Heart right ventricle (tissue), 16 donors: ENCODE measurements at regions not wholly inside any gene's neighbourhood (a gene's known extent, or its start where the extent isn't known, plus 50 kb on each side); places are given as distances from the start of the nearest gene placed in this dataset.

ENCODE experiments used
- ATAC-seq, 8 donors: fragments of 200-7000 bp; cut with Tn5 transposase; one replicate each; pipeline ENCODE4 v1.9.1; 2020; ENCODE audit warnings: mild to moderate bottlenecking in 8 of 8, moderate library complexity in 8 of 8, moderate number of reproducible peaks in 1 of 8
- DNase-seq, 2 donors: peaks; one replicate each; pipeline ENCODE4 v3.0.0-alpha.2; 2020
- H3K27ac ChIP-seq, 10 donors: fragments of 200-600 bp; sonication (generic) in 2 of 10; one replicate each; pipeline versions ENCODE4 v1.5.0 to v1.8.0; 2020 to 2022; ENCODE audit warnings: mild to moderate bottlenecking in 3 of 10
- H3K27me3 ChIP-seq, 7 donors: fragments of 200-600 bp; one replicate each; pipeline ENCODE4 v1.8.0; 2021 to 2022; ENCODE audit warnings: mild to moderate bottlenecking in 2 of 7
- H3K36me3 ChIP-seq, 9 donors: fragments of 200-600 bp; sonication (generic) in 1 of 9; one replicate each; pipeline versions ENCODE4 v1.5.0 to v1.8.0; 2020 to 2022; ENCODE audit warnings: mild to moderate bottlenecking in 2 of 9
- H3K4me1 ChIP-seq, 9 donors: fragments of 200-600 bp; sonication (generic) in 1 of 9; one replicate each; pipeline versions ENCODE4 v1.5.0 to v1.8.0; 2020 to 2022; ENCODE audit warnings: mild to moderate bottlenecking in 4 of 9
- H3K4me3 ChIP-seq, 10 donors: fragments of 200-600 bp; sonication (generic) in 2 of 10; one replicate each; pipeline versions ENCODE4 v1.5.0 to v1.8.0; 2020 to 2022; ENCODE audit warnings: mild to moderate bottlenecking in 7 of 10, moderate library complexity in 2 of 10
- H3K9me3 ChIP-seq, 11 donors: fragments of 200-600 bp in 10 of 11; sonication (generic) in 2 of 11; one replicate each; pipeline versions ENCODE4 v1.5.0 to v1.8.0; 2013 to 2022; ENCODE audit warnings: mild to moderate bottlenecking in 2 of 11, control low read depth in 1 of 11, moderate library complexity in 1 of 11
- CTCF ChIP-seq, 9 donors: fragments of 200-600 bp; sonication (generic) in 2 of 9; IDR thresholded peaks; one replicate each; pipeline versions ENCODE4 v1.5.0 to v1.8.0; 2021 to 2022; ENCODE audit warnings: antibody characterized with exemption in 9 of 9, mild to moderate bottlenecking in 5 of 9, moderate library complexity in 1 of 9
- WGBS, 2 donors: extraction: QIAGEN DNeasy Blood & Tissue Kit; methylation state at CpG; one replicate each; pipeline ENCODE4 v1.1.7; 2013; ENCODE audit warnings: inconsistent platforms in 1 of 2; 5-methylcytosine and 5-hydroxymethylcytosine counted together
- intact Hi-C, 10 donors: fragments of 100-400 bp; cut with DNase I; formaldehyde crosslinking; loops; one replicate each; pipeline versions ENCODE4 v1.11.1 to v1.14.2; 2022
- donor health status: Arrhythmogenic right ventricular cardiomyopathy.
- donor health status: ischemic (EF 13 %, LVEDD 7.1; RV severe dilation, severe dysfunction).
- donor health status: healthy with polysubstance abuse.
- donor health status: DM: no; HTN: yes; CAD: no.
- donor health status: DM: no; HTN: no; CAD: no.
- donor health status: ischemic (EF 25% LVEDD 6.9; RV normal size, moderate dysfunction).
- donor health status: ischemic (EF 25% LVEDD 5.7; RV mildly dilated, moderate dysfunction).
- donor health status: healthy.
- donor health status: DM: yes; HTN: yes; CAD: no.
- donor health status: Ischemic cardiomyopathy.
- donor health status: ischemic (EF 35%, LVEDD 5.7; RV mildly dilated, moderate dysfunction).
- donor health status: nonischemic (EF 11% LVEDD 7.7; RV severe dilation, severe dysfunction).
- donor health status: DM: yes; HTN: yes; CAD: no.
- donor health status: PGD.
- donor health status: ischemic (EF 29% LVEDD 5.4; RV normal size, mild dysfunction).
- donor health status: nonischemic (EF 23%, LVEDD 6.1; RV moderate dilation, normal function).

GRCh38 chr3:178458313-178459037 is 77.8 kb upstream of the KCNMB2 start:
- 64 to 67% methylated on average over 5 of the region's 5 CpGs for WGBS, 2 donors
- DNase-seq (no peak), ATAC-seq (no peak)
- TF ChIP-seq CTCF (IDR thresholded peaks at IDR 0.05) = no peak
- Histone ChIP-seq H3K4me3 (no peak overlapping the region), H3K9me3 (no peaks in the 10 kb centered on the region), H3K27me3 (no peaks in the 10 kb centered on the region), H3K27ac (no peak overlapping the region), H3K36me3 (no peaks in the 10 kb centered on the region), H3K4me1 (peaks cover 0 to 34% (median 14%) of the 10 kb centered on the region in 9 donors)
- intact Hi-C loops = loop anchor here in 1 of 10 donors (10.0 kb wide), 2 partner anchors 216 to 396 kb away; no protein-coding TSS in a partner anchor

DNA sequence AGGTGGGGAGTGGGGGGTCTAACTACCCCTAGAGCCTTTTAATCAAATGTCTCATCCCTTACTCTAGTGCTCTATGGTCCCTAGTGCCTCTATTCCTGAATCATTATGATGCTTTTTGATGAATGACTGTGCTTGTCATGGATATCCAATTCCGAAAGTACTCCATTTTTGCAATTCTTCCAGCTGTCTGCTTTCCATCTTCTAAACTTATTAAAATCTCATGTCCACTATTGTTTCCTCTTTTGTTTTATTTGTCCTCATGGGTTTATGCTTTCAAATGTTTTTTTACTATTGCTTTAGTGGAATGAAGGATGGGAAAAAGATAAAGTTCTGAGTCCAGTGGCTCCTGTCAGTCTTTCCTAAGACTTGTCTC is 77.2 kb upstream of the KCNMB2 start:
- H3K27me3 ChIP-seq = no peaks in the 10 kb centered on the region
- DNase-seq (no peak), ATAC-seq (no peak)
- no peak overlapping the region for H3K4me3 ChIP-seq
- no peaks in the 10 kb centered on the region for H3K9me3 ChIP-seq
- H3K27ac ChIP-seq = no peak overlapping the region
- WGBS, 2 donors = 67 to 74% methylated on average over 1 of the region's 1 CpG
- TF ChIP-seq CTCF (IDR thresholded peaks at IDR 0.05) = no peak
- H3K4me1 ChIP-seq = peaks cover 0 to 33% (median 14%) of the 10 kb centered on the region in 9 donors
- no peaks in the 10 kb centered on the region for H3K36me3 ChIP-seq
- intact Hi-C loops = loop anchor here in 1 of 10 donors (10.0 kb wide), 2 partner anchors 216 to 396 kb away; no protein-coding TSS in a partner anchor

GRCh38 chr3:178465260-178466180 is 70.7 kb upstream of the KCNMB2 start:
- Histone ChIP-seq H3K4me3 (no peak overlapping the region), H3K27ac (no peak overlapping the region), H3K9me3 (no peaks in the 10 kb centered on the region), H3K4me1 (peaks cover 0 to 3% (median 0%) of the 10 kb centered on the region in 9 donors), H3K36me3 (no peaks in the 10 kb centered on the region), H3K27me3 (no peaks in the 10 kb centered on the region)
- ATAC-seq = no peak
- intact Hi-C loops = no loop called here
- 74 to 79% methylated on average over 2 of the region's 2 CpGs for WGBS, 2 donors
- TF ChIP-seq CTCF (IDR thresholded peaks at IDR 0.05) = no peak
- DNase-seq = no peak

GRCh38 chr3:178472941-178473340 is 63.3 kb upstream of the KCNMB2 start:
- H3K4me1 ChIP-seq = no peaks in the 10 kb centered on the region
- H3K9me3 ChIP-seq = no peaks in the 10 kb centered on the region
- H3K36me3 ChIP-seq = no peaks in the 10 kb centered on the region
- intact Hi-C loops = no loop called here
- ATAC-seq (no peak), DNase-seq (no peak)
- TF ChIP-seq CTCF (IDR thresholded peaks at IDR 0.05) = no peak
- H3K27me3 ChIP-seq = no peaks in the 10 kb centered on the region
- H3K27ac ChIP-seq = no peak overlapping the region
- no peak overlapping the region for H3K4me3 ChIP-seq
